Sigmoid colon (tissue), 6 donors: ENCODE measurements at regions not wholly inside any gene's neighbourhood (a gene's known extent, or its start where the extent isn't known, plus 50 kb on each side); places are given as distances from the start of the nearest gene placed in this dataset.

Experiments
- DNase-seq: peaks from one replicate; pipeline ENCODE4 v3.0.0-alpha.2; 2019
- H3K27ac ChIP-seq, 4 donors: fragments of 200-600 bp; sonication (generic); one replicate each; pipeline ENCODE4 v1.5.1; 2016 to 2019; ENCODE audit warnings: mild to moderate bottlenecking in 1 of 4
- H3K27me3 ChIP-seq, 3 donors: fragments of 200-600 bp; sonication (generic); one replicate each; pipeline ENCODE4 v1.5.1; 2019; ENCODE audit warnings: mild to moderate bottlenecking in 1 of 3
- H3K36me3 ChIP-seq, 4 donors: fragments of 200-600 bp; sonication (generic); one replicate each; pipeline ENCODE4 v1.5.1; 2016 to 2019
- H3K4me1 ChIP-seq, 4 donors: fragments of 200-600 bp; sonication (generic); one replicate each; pipeline ENCODE4 v1.5.1; 2017 to 2019
- H3K4me3 ChIP-seq, 4 donors: fragments of 200-600 bp; sonication (generic); one replicate each; pipeline ENCODE4 v1.5.1; 2017 to 2019; ENCODE audit warnings: mild to moderate bottlenecking in 2 of 4, moderate library complexity in 1 of 4
- H3K9me3 ChIP-seq, 4 donors: fragments of 200-600 bp in 3 of 4; sonication (generic) in 3 of 4; one replicate each; pipeline versions ENCODE4 v1.5.1 to v1.6.1; 2013 to 2019
- EP300 ChIP-seq, 4 donors: sonication (generic); formaldehyde crosslinking; IDR thresholded peaks; one replicate each; pipeline ENCODE4 v1.6.1; 2017; ENCODE audit warnings: antibody characterized with exemption in 4 of 4
- POLR2A ChIP-seq, 2 donors: fragments of 450-650 bp; IDR thresholded peaks; one replicate each; pipeline ENCODE4 v1.6.1; 2016; ENCODE audit warnings: antibody characterized with exemption in 2 of 2, mild to moderate bottlenecking in 2 of 2, moderate library complexity in 2 of 2
- POLR2AphosphoS5 ChIP-seq, 4 donors: sonication (generic); formaldehyde crosslinking; IDR thresholded peaks; one replicate each; pipeline ENCODE4 v1.6.1; 2017; ENCODE audit warnings: antibody characterized with exemption in 4 of 4
- WGBS, 2 donors: extraction: QIAGEN DNeasy Blood & Tissue Kit; methylation state at CpG; one replicate each; pipeline ENCODE4 v1.1.7; 2013; 5-methylcytosine and 5-hydroxymethylcytosine counted together
- intact Hi-C: fragments of 100-400 bp; cut with DNase I; formaldehyde crosslinking; loops from one replicate; pipeline ENCODE4 v1.15.1; 2023
- TF ChIP-seq, protein P1 (sequence below), 4 experiments: fragments of 450-650 bp in 3 of 4; fragments of 200-600 bp in 1 of 4; IDR thresholded peaks; one replicate each; pipeline ENCODE4 v1.5.1; 2016 to 2019; ENCODE audit warnings: antibody characterized with exemption in 4 of 4, mild to moderate bottlenecking in 3 of 4, moderate library complexity in 2 of 4
- donor health status: healthy with polysubstance abuse.
- donor health status: healthy.

DNA sequence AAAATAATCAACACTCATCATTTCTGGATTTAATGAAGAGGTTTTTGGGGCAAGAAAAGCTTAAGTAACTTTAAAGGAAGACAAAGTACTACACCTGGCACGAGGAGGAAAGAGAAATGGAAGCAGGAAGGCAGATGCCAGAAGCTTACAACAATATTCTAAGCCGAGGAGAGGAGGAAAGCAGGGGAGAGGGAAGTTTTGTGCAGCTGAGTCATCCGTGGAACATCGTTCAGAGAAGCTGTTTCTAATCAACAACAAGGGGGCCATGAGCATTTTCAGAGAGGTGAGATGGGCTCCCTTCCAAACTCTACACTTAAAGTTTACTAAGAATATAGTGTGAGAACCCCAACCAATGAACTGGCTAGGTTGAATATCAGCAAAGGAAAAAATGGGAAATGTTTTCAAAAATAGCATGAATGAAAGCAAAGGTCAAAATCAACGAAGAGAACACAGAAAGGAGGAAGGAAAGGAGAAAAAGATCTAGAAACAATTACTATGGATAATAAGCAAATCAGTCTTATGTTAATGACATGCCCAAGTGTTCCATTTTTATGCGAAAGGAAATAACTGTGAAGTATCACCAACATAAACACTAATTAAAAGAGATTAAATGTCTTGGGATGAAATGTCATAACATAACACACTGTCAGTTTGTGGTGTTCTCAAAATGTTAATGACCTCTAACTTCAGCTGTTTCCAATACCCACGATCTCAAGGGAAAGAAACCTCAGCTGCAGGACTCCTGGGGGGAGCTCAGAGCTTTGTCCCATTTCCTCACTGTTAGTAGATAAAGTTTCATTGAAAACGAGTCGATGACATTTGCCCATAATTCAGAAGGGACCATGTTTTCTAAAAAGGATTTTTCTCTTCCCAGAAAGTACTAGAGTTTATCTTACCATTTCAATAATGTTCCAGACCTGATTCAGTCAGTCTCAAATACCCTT lies 203.4 kb upstream of the STXBP5 start:
- TF ChIP-seq POLR2A (IDR thresholded peaks at IDR 0.05) = no peak
- no peak for TF ChIP-seq POLR2AphosphoS5 (IDR thresholded peaks at IDR 0.05)
- no peak for TF ChIP-seq EP300 (IDR thresholded peaks at IDR 0.05)
- TF ChIP-seq, protein P1, sequence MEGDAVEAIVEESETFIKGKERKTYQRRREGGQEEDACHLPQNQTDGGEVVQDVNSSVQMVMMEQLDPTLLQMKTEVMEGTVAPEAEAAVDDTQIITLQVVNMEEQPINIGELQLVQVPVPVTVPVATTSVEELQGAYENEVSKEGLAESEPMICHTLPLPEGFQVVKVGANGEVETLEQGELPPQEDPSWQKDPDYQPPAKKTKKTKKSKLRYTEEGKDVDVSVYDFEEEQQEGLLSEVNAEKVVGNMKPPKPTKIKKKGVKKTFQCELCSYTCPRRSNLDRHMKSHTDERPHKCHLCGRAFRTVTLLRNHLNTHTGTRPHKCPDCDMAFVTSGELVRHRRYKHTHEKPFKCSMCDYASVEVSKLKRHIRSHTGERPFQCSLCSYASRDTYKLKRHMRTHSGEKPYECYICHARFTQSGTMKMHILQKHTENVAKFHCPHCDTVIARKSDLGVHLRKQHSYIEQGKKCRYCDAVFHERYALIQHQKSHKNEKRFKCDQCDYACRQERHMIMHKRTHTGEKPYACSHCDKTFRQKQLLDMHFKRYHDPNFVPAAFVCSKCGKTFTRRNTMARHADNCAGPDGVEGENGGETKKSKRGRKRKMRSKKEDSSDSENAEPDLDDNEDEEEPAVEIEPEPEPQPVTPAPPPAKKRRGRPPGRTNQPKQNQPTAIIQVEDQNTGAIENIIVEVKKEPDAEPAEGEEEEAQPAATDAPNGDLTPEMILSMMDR (IDR thresholded peaks at IDR 0.05) = no peak
- Histone ChIP-seq H3K4me1 (peaks cover 0 to 10% (median 5%) of the 10 kb centered on the region in 4 donors), H3K27me3 (no peaks in the 10 kb centered on the region), H3K4me3 (no peak overlapping the region), H3K36me3 (no peaks in the 10 kb centered on the region), H3K27ac (no peak overlapping the region), H3K9me3 (no peaks in the 10 kb centered on the region)
- DNase-seq = no peak
- WGBS, 2 donors = 43 to 59% methylated on average over 9 of the region's 9 CpGs
- intact Hi-C loops = no loop called here

DNA sequence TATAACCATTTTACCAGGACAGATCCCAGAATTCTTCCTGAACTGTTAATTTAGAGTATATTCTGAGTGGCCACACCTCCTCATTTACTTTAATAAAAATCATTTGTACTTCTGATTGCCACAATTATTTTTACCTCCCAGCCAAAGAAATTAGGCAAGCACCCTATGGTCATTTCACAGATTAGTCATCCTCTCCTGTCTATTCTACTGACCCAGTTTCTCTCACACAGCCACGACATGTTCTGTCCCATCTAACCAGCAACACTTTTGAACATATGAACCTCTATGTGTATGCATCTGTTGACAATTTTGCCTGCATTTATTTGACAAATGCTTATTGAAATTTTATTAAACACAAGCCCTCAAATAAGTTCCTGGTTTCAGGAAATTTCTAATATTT lies 202.6 kb upstream of the STXBP5 start:
- 77 to 81% methylated on average over 1 of the region's 1 CpG for WGBS, 2 donors
- Histone ChIP-seq H3K27ac (no peak overlapping the region), H3K9me3 (no peaks in the 10 kb centered on the region), H3K4me3 (no peak overlapping the region), H3K36me3 (no peaks in the 10 kb centered on the region), H3K27me3 (no peaks in the 10 kb centered on the region), H3K4me1 (peaks cover 0 to 10% (median 5%) of the 10 kb centered on the region in 4 donors)
- intact Hi-C loops = no loop called here
- TF ChIP-seq POLR2AphosphoS5 (IDR thresholded peaks at IDR 0.05) = no peak
- no peak for TF ChIP-seq EP300 (IDR thresholded peaks at IDR 0.05)
- TF ChIP-seq, protein P1 (IDR thresholded peaks at IDR 0.05) = no peak
- TF ChIP-seq POLR2A (IDR thresholded peaks at IDR 0.05) = no peak
- DNase-seq = no peak

DNA sequence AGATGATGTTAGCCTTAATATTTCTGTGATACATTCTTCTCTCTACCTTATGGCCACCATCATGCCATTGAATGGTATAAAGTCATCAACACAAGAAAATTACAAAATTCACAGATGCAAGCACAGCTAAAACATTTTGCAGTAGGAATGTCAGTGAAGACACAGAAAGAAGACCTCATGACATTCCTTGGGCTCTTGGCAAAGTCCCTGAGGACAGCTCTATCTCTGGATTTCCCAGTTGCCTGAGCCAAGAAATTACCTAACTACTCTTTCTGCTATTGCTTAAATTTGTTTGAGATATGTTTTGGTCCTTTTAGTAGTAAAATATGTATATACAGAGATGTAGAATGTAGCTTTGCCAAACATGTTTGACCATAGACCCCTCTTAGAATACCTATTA lies 201.0 kb upstream of the STXBP5 start:
- intact Hi-C loops = no loop called here
- Histone ChIP-seq H3K4me3 (no peak overlapping the region), H3K9me3 (no peaks in the 10 kb centered on the region), H3K4me1 (peaks cover 0 to 10% (median 5%) of the 10 kb centered on the region in 4 donors), H3K27me3 (no peaks in the 10 kb centered on the region), H3K27ac (no peak overlapping the region), H3K36me3 (no peaks in the 10 kb centered on the region)
- TF ChIP-seq EP300 (IDR thresholded peaks at IDR 0.05) (no peak), POLR2A (IDR thresholded peaks at IDR 0.05) (no peak), POLR2AphosphoS5 (IDR thresholded peaks at IDR 0.05) (no peak)
- TF ChIP-seq, protein P1 (IDR thresholded peaks at IDR 0.05) = no peak
- DNase-seq = no peak

DNA sequence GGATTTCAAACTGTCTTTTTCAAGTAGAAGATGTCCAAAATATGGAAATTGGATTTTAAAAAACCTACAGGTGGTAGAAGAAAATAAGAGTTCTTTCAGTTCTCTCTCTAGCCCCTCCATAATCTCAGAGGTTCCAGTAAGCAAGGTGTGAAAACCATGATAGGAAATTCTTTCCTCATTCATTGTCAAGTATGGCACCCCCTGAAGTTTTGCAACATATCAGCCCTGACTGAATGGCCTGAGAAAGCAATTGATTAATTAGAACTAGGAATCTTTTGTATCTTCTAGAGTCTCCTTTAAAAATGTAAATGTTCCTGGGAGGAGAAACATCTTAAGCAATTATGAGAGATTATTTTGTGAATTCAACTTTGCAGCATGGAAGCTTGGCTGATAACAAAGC lies 198.7 kb upstream of the STXBP5 start:
- Histone ChIP-seq H3K4me3 (no peak overlapping the region), H3K27me3 (no peaks in the 10 kb centered on the region), H3K36me3 (no peaks in the 10 kb centered on the region), H3K27ac (no peak overlapping the region), H3K9me3 (no peaks in the 10 kb centered on the region), H3K4me1 (peaks cover 0 to 7% (median 3%) of the 10 kb centered on the region in 4 donors)
- DNase-seq = no peak
- TF ChIP-seq, protein P1 (IDR thresholded peaks at IDR 0.05) = no peak
- TF ChIP-seq EP300 (IDR thresholded peaks at IDR 0.05) (no peak), POLR2AphosphoS5 (IDR thresholded peaks at IDR 0.05) (no peak), POLR2A (IDR thresholded peaks at IDR 0.05) (no peak)
- intact Hi-C loops = no loop called here
